ENCODE measurements at regions not wholly inside any gene's neighbourhood (a gene's known extent, or its start where the extent isn't known, plus 50 kb on each side); places are given as distances from the start of the nearest gene placed in this dataset.

- TF ChIP-seq CTCF (conservative IDR thresholded peaks at IDR 0.05; ENCODE audit: low read length) (no peak), EZH2phosphoT487 (IDR thresholded peaks at IDR 0.05; ENCODE audit: borderline replicate concordance) (no peak)
These were observed 2321.8 kb upstream of the PCDH20 start for GRCh38 chr13:63737418-63737817.

Measured in Loucy (cell line).